NCI-H2081 (cell line): ENCODE measurements at regions not wholly inside any gene's neighbourhood (a gene's known extent, or its start where the extent isn't known, plus 50 kb on each side); places are given as distances from the start of the nearest gene placed in this dataset.

Experiments used
- DNase-seq, 2 experiments: peaks; one replicate each; lab custom pipeline; 2025; lab: John Stamatoyannopoulos, UW

DNA sequence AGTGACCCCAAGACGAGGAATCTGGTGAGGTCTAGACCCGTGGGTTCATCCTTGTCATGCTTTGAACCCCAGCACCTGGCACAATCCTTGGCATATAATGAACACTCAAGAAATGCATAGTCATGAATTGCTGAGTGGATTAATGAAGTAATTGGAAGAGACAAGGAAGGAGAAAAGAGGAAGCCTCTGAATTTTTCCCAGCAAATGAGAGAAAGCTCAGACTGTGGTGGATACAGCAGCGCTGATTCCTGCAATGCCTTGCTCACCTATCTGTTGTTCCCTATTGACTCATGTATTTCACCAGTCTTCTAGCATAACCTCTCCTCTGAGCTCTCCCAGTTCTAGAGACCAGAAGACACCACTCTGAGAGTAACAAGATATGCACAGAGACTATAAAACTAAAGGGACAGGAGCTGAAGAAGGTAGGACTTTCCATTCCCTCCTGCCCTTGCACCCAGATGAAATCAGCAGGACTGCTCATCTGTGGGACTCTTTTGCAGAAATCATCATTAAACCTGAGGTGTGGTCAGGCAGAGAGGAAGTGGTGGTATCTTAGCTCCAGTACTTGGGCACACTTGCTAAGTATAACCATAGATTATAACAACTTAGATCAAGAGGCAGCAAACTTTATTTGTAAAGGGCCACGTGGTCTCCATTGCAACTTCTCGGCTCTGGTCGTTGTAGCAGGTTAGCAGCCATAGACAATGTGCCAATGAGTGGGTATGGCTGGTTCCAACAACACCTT is 102.8 kb downstream of the MAF start:
- no peak for DNase-seq

DNA sequence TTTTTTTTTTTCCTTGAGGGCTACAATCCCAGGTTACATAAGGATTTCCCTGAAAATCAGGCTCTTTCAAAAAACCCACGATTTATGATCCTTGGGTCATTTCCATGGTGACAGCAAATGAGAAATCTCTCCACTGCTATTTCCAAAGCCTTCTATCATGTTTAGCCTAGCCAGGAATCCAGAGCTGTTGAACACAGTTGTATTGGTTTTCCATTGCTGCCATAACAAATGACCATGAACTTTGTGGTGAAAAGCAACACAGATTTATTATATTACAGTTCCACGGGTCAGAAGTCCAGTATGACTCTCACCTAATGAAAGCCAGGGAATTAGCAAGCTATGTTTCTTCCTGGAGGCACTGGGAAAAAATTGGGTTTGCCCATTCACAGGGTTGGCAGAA is 106.6 kb downstream of the MAF start:
- DNase-seq, result no peak

DNA sequence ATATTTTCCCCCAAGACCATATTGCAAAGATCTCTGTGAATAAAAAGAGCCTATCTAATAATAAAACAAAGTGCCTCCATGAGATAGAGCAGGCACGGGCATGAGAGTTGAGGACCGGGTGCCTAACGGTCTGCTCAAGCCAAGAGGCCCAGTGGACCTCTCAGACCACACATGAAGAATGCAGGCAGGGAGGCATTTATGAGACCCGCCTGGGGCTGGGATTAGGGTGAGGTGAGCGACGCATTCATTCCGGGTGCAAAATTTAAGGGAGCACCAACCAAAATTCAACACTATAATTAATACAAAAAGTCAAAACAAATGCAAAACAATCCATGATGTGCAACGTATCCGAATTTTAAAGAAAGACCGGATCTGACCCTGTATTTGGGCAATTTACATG is 108.5 kb downstream of the MAF start:
- DNase-seq, result no peak

DNA sequence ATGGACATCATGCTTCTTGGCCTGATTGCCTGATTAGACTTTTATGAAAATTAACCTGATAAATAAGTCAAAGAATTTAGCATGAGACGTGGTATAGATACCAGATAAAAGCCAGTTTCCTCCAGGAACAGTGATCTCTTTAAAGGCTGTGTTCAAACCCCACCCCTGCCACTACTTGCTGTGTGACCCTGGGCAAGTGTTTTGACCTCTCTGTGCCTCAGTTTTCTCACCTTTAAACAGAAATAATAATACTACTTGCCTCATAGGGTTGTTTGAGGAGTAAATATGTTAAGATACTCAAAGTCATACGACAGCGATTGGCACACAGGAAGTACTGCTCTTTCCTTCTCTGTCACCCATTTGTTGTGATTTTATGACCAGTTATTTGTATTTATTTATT is 115.5 kb downstream of the MAF start:
- no peak for DNase-seq

DNA sequence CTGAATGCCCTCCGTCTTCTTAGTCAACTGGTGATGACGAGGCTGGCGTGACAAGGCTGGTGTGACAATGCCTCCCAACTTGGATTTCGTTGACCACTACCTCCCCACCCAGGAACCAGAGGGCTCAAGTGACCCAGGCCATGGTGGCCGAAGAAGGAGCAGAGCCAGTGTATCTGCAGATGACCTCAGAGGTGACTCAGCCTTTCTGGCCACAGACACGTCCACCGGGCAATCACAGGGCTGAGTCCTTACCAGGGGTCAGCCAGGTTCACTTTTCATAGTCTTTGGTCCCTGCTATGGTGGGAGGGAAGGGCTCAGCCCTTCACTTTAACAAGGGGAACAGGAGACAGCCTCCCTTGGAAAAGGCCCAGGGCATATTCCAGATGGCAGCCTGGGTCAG is 116.3 kb downstream of the MAF start:
- no peak for DNase-seq

DNA sequence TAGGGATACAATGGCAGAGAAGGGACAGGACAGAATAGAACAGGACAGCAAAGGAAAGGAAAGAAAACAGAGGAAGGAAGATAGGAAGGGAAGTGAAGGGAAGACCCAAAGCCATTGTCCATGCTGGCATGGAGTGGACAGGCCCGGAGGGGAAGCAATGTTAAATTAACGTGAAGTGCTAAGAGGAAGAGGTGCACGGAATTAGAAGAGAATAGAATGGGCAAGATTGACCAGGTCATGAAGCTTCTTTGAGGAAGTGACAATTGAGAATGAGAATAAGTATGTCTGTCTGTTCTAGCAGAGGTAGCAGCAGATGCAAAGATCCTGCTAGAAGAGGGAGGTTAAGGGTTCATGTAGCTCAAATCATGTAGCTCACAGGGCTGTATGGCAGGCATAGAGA is 117.2 kb downstream of the MAF start:
- no peak for DNase-seq

DNA sequence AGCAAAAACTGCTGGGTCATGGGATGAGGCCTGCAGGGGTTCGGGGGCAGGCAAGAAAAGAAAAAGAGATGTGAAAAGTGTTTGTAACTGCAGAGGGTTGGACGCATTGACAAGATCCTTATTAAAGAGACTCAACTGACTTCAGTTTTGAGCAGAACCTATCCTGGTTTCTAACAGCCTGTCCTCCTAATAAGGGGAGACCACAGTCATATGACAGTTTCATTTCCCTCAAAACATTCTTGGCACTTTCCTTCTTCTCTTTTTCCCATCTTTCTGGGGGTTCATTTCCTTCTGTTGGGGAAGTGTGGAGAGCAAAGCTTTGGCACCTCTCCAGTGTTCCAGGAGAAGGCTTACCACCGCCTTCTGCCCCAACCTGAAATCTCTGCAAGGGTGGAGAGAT is 118.5 kb downstream of the MAF start:
- no peak for DNase-seq

DNA sequence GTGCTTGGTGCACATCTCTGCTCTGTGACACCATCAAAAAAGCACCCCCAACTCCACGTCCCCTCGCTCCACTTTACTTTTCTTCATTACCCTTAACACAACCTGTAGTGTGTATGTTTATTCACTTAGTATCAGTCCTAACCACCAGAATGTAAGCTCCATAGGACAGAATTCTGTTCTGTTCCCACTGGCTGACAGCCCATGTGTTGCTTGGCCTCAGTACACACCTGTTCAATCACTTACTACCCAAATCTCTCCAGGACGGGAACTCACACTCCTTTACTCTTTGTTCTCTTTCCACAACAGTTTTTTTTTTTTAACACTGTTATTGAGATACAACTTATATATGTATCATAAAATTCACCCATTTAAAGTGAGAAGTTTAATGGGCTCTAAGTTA is 119.6 kb downstream of the MAF start:
- no peak for DNase-seq

DNA sequence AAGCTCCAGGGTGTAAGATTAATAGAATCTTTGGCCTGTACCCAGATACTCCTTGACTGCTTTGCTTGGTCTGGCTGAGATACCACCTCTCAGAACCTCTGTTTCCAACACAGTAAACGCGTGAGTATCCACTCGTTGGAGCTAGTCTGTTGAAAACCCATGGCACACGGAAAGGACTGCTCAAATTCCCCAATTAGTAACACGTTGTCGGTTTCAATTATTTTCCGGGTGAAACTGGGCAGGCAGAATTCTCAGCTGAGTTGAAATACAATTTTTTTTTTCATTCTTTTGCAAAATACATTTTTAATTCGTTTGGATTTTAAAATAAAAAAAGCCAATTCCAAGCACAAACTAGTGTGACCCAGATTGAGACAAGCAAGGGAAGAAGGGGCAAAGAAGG is 120.5 kb downstream of the MAF start:
- DNase-seq, result no peak

DNA sequence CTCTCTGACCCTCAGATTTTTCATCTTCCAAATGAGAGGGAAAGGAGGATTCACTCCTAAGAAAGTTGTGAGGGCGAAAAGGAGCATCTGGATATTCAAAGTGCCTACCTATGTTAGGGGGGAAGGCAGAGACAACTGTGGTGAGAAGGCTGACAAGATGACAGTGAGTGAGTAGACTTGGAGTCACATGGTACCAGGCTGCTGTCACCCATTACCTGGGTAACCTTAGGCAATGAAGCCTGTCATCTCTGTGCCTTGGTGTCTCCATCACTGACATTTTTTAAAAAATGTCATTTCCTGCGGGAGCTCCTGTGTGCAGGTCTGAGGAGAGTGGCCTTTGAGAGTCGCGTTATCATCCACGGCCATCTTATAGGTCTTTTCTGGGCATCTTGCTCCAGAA is 124.0 kb downstream of the MAF start:
- no peak for DNase-seq

DNA sequence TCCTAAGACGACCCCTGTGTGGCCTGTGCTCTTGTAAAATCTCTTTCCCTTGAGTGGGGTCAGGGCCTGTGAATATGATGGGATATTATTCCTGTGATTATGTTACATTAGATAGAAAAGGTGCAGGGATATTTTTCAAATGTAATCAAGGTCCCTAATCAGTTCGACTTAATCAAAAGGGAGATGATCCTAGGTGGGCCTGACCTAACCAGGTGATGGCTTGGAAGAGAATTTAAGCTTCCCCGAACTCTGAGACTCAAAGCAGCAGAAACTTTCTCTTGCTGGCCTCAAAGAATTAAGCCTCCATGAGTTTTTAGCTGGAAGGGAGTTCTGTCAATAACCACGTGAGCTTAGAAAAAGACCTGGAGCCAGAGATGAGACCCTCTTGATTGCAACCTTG is 124.7 kb downstream of the MAF start:
- DNase-seq, result no peak

DNA sequence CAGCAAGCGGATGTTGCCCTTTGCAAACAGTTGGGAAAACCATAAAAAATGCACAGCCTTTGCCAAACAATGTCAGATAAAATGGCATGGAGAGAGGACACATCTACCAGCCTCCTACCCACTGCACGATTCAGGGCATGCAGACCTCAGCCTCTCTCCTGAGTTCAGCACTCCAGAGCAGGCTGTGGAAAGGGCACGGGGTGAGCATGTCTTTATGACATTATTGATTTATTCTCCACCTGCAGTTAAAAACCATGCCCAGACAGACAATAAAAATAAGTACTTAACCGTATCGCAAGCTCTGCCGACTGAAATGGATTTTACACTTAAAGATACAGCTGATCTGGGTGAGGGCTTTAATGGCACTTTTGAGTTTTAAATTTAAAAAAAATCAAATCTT is 127.1 kb downstream of the MAF start:
- no peak for DNase-seq

DNA sequence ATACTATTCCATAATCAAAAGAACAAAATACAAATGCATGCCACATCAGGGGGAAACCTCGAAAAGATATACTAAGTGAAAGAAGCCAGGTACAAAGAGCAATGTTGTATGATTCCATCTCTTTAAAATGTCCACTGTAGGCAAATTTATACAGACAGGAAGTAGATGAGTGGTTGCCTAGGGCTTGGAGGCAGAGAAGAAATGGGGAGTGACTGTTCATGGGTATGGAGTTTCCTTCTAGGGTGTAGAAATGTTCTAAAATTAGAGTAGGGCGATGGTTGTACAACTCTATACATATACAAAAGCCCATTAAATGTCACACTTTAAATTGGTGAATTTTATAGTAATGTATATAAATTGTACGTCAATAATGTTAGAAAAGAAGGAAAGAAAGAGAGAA is 128.1 kb downstream of the MAF start:
- no peak for DNase-seq

DNA sequence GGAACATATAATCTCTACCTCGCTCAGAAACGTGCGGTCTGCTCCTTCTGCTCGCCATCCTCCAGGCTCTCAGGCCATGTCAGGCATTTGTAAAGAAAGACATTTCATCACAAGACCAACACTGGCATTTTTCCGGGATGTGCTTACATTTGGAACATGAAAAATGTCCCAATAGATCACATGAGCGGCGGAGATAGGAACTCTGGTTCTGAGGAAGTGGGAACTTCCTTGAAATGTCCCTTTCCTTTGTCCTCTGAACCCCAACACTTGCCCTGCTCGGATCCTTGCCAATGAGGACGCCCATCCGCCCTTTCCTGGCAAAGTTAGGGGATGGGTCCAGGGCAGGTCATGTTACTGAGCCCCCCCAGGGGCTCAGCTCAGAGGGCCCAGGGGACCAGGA is 130.5 kb downstream of the MAF start:
- DNase-seq, result no peak

DNA sequence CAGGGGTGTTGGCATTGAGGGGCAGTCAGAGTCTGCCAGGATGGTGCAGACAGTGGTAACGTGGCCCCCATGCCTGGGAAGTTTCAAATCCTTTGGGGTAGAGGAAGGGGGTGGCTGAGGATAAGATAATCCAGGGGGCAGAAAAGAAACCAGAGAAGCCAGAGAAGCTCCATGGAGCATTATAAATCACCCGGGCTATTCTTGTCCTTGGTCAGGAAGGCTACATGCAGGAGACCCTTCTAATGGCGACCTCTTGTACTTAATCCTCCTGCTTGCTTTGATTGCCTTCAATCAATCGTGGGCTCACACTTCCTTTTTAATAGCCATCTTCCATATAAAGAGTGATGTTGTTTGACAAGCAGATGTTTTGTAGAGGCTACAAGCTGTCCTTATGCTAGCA is 131.9 kb downstream of the MAF start:
- DNase-seq, result no peak

DNA sequence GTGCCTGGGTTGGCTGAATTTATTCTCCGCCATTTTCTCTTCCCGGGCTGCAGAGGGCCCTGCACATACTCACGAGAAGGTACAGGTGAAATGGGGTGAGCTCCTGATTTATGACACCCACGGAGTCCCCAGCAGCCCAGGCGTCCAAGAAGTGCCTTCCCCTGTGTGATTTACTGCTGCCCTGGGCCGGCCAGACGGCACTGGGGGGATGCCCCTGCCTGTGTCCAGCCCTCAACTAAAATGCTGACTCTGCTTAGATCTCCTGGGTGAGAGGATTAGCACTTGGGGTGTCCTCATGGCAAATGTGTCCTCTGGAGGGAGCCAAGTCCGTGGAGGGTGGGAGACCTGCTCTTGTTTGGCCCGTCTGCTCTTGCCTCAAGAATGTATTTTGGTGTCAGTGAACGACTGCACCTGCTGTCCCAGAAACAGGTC is 132.4 kb downstream of the MAF start:
- DNase-seq, result no peak

DNA sequence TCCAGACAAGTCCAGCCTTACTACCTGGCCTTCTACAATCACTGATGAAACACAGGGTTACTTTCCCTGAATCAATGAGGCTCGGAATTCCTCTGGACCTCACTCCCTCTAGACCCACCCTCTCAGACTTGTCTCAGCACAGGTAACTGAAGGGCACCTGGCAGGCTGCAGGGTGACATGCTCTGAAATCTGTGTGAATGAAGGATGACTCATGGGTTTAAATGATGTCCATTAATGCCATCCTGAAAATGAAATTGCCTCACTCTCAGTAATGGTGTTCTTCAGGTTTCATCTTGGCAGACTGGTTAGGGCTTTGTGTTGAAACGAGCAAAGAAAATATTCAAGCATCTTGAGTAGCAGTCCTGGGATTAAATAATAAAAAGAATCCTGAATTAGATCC is 134.4 kb downstream of the MAF start:
- DNase-seq, result no peak

DNA sequence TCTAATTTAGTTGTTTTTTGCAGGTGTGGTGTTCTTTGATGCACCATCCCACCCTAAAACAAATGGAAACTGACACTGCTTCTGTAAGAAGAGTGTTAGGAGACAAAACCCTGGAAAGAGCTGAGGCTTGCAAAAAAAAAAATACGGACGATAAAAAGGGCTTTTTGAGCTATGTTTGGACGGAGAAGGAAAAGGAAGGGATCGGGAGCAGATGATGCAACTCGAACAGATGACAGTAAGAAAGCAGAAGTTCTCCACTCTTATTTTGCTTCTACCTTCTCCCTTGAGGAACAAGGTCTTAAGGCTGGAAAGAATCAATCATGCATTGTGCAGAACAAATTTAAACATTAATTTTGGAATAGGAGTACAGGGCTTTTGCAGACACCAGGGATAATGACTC is 136.7 kb downstream of the MAF start:
- DNase-seq, result no peak

DNA sequence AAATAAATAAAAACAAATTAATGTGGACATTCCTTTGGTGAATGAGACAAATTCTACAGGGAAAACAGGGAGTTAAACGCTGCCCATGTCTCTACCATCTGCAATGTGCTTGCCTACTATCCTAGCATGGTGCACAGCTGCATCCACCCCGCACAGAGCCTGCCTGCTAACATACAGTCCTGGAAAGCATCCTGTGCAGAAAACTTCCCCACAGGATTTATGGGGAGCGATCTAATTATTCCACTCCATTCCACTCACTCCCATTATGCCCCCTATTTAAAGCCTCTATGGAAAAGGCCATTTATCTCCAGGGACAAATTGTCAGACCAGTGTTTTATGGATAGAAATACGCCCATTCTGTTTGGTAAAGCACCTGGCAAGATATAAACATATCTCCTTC is 144.5 kb downstream of the MAF start:
- no peak for DNase-seq

DNA sequence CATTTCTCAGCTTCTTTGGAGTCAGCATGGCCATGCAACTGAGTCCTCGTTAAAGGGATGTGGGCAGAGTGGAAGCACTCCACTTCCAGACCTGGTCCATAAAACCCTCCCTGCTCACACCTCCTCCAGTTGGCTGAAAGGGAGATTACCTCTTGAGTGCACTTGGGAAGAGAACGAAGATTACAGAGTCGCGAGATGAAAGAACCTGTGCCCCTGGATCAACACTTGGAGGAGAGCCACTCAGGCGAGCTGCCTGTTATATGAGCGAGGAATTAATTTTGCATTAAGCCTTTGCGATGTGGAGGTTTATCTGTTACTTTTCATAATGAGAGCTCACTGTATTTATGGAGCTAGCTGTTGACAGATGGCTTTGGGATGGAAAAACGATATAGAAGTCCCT is 147.9 kb downstream of the MAF start:
- DNase-seq, result no peak

DNA sequence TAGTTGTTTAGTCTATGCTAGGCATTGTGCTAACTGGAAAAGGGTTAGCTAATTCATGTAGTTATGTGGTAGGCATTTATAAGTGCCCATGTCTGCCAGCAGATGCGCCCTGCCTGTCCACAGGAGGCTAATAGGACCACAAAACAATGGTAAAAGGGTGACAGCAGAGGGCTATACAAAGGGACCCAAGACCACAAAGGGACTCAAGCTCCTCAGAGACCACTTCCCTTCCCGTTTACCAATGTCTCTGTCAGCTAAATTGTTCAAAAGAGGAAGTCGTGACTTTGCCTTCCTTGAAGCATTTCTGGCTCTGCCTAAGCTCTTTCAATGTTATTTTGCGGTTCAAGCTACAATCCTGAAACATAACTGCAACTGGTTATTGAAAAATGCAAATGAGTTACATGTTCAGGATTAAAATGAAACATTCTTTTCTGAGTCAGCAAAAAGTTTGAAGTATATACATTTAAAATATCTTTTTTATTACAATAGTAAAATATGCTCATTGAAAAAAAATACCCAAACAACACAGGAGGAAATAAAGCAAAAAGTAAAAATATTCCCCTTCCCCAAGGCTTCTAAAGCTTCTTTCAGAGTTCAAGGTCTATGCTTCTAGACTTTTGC is 149.2 kb downstream of the MAF start:
- DNase-seq, result no peak

DNA sequence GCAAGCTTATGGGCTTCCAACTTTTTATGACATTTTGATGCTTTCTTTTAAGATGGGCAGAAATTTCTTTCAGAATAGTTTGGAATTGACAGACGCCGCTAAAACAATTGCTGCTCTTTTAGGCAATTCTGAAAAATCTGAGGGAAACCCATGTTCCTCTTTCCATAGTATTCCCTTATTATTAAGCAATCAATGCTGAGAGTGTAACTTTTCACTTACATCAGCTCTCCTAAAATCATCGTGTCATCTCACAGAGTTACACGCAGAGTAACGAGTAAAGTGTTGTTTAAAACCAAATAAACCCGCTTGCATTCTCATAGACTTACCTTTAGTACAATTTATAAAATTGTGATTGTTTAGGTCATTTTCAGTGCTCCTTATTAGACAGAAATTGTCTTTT is 150.6 kb downstream of the MAF start:
- DNase-seq, result no peak

DNA sequence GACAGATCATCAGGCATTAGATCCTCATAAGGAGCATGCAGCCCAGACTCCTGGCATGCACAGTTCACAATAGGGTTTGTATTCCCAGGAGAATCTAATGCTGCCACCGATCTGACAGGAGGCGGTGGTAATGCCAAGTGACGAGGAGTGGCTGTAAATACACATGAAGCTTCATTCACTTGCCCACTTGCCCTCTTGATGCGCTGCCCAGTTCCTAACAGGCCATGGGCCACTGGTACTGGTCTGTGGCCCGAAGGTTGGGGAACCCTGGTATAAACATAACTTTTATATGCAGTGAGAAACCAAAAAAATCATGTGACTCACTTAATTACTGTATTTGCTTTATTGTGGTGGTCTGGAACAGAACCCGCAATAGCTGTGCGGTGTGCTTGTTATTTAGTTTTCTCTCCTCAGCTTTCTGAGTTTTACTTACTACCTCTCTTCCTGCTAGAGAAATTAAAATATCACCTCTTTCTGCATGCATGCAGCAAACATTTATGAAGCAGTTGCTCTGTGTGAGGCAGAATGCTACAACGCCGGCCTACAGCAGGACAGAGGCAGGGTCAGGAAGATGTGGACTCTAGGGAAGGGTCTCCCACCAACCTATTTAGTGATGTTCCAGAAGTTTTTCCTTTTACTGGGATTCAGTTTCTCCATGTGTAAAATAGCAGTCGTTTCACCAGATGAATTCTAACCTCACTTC is 151.3 kb downstream of the MAF start:
- DNase-seq, result no peak

DNA sequence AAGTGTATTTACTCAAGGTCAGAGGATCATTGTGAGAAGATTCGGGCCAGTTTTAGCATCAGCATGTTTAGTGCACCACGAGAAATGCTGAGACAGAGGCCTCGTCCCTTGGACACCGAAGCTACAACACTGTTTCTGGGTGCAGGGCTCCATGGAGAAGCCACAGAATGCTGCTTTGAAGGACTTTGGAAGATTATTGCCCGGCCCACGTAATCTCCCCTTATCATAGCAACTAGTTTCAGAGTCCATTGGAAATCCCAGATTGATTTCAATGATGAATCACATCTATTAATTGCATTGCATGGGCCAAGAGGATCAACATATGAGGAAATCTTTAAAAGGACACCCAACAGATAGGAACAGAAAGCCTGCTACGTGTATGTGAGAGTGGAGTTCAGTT is 156.0 kb downstream of the MAF start:
- no peak for DNase-seq
